ENCODE measurements at regions not wholly inside any gene's neighbourhood (a gene's known extent, or its start where the extent isn't known, plus 50 kb on each side); places are given as distances from the start of the nearest gene placed in this dataset.
"Not testable (repeated sequence)": the region's sequence is repeated elsewhere in the genome, so short reads cannot be mapped to it uniquely, and the experiment has no call there.

GRCh38 chr3:8440142-8440541 lies 61.5 kb upstream of the LMCD1 start:
- DNase-seq, result not testable (repeated sequence)

- peak; percentile 58 for DNase-seq
These were observed 59.6 kb upstream of the LMCD1 start for GRCh38 chr3:8441969-8442559.

GRCh38 chr3:8442993-8443650 lies 58.5 kb upstream of the LMCD1 start:
- no peak for DNase-seq

GRCh38 chr3:8443829-8444791 lies 57.5 kb upstream of the LMCD1 start:
- peak; percentile 86 for DNase-seq

GRCh38 chr3:8444883-8445282 lies 56.7 kb upstream of the LMCD1 start:
- DNase-seq, result no peak

GRCh38 chr3:8445861-8446260 lies 55.8 kb upstream of the LMCD1 start:
- DNase-seq, result peak; percentile 66

- DNase-seq, result no peak
These were observed 54.8 kb upstream of the LMCD1 start for GRCh38 chr3:8446845-8447244.

- DNase-seq, result no peak
These were observed 51.0 kb upstream of the LMCD1 start for GRCh38 chr3:8450618-8451017.

GRCh38 chr3:8451696-8452095 lies 49.9 kb upstream of the LMCD1 start:
- DNase-seq, result no peak
